H1 (cell line): ENCODE measurements at regions not wholly inside any gene's neighbourhood (a gene's known extent, or its start where the extent isn't known, plus 50 kb on each side); places are given as distances from the start of the nearest gene placed in this dataset.

ENCODE experiments used
- EGR1 ChIP-seq: IDR thresholded peaks from 2 replicates; pipeline ENCODE4 v1.6.1; 2011; ENCODE audit warnings: low read depth, low read length, borderline replicate concordance
- EP300 ChIP-seq, 2 experiments: IDR thresholded peaks; 1 replicate in 1 of 2; 2 replicates in 1 of 2; pipeline ENCODE4 v1.6.1; 2011 to 2012; ENCODE audit warnings: low read depth in 2 of 2, low read length in 2 of 2, mild to moderate bottlenecking in 2 of 2, borderline replicate concordance in 1 of 2, inconsistent platforms in 1 of 2, moderate library complexity in 1 of 2
- JUND ChIP-seq: IDR thresholded peaks from 2 replicates; pipeline ENCODE4 v1.6.1; 2011; ENCODE audit warnings: mild to moderate bottlenecking, improper control_type of control experiment, low read length
- POLR2AphosphoS5 ChIP-seq: IDR thresholded peaks from 2 replicates; pipeline ENCODE4 v1.6.1; 2011; ENCODE audit warnings: low read depth, low read length
- SIX5 ChIP-seq: IDR thresholded peaks from 2 replicates; pipeline ENCODE4 v1.6.1; 2011; ENCODE audit warnings: mild to moderate bottlenecking, low read depth, low read length
- TAF1 ChIP-seq: IDR thresholded peaks from 2 replicates; pipeline ENCODE4 v1.6.1; 2011; ENCODE audit warnings: mild to moderate bottlenecking, low read depth, low read length
- ZNF274 ChIP-seq: IDR thresholded peaks from 2 replicates; pipeline ENCODE4 v1.7.0; 2012; ENCODE audit warnings: low read length, borderline replicate concordance; ENCODE audit errors: extremely low read depth
- TF ChIP-seq, protein P1 (sequence below), 3 experiments: IDR thresholded peaks; 1 replicate in 2 of 3; 2 replicates in 1 of 3; pipeline versions ENCODE4 v1.5.1 to v1.6.1; 2011; ENCODE audit warnings: low read length in 3 of 3, mild to moderate bottlenecking in 3 of 3, inconsistent platforms in 2 of 3, low read depth in 1 of 3, moderate library complexity in 1 of 3; ENCODE audit not compliant: insufficient read depth in 1 of 3; ENCODE audit errors: control extremely low read depth in 1 of 3

DNA sequence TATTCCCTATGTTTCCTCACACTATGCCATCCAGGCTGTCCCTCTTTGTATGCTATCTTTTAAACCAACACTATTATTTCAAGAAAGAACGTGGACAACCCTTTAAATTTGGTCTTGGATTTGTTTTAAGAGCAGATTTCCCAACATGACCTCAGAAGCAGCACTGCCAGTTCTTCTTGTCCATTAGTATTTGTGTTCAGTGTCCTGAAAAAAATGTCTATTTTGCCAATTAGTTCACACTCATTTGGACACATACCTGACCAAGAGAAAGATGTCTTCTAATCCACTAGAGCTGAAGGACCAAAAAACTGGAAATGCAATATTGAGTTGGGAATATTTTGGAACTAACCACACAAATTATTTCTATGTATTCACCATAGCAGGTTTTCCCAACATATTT, 223.2 kb upstream of the CNKSR2 start:
- TF ChIP-seq POLR2AphosphoS5, result no peak
- no peak for TF ChIP-seq SIX5
- no peak for TF ChIP-seq ZNF274
- TF ChIP-seq, protein P1, sequence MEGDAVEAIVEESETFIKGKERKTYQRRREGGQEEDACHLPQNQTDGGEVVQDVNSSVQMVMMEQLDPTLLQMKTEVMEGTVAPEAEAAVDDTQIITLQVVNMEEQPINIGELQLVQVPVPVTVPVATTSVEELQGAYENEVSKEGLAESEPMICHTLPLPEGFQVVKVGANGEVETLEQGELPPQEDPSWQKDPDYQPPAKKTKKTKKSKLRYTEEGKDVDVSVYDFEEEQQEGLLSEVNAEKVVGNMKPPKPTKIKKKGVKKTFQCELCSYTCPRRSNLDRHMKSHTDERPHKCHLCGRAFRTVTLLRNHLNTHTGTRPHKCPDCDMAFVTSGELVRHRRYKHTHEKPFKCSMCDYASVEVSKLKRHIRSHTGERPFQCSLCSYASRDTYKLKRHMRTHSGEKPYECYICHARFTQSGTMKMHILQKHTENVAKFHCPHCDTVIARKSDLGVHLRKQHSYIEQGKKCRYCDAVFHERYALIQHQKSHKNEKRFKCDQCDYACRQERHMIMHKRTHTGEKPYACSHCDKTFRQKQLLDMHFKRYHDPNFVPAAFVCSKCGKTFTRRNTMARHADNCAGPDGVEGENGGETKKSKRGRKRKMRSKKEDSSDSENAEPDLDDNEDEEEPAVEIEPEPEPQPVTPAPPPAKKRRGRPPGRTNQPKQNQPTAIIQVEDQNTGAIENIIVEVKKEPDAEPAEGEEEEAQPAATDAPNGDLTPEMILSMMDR (IDR thresholded peaks at IDR 0.05; ENCODE audit: control extremely low read depth in 1 of 3, insufficient read depth in 1 of 3, low read depth in 1 of 3, low read length in 3 of 3), result no peak
- TF ChIP-seq EP300 (IDR thresholded peaks at IDR 0.05; ENCODE audit: borderline replicate concordance in 1 of 2, low read depth in 2 of 2, low read length in 2 of 2), result no peak
- no peak for TF ChIP-seq JUND
- no peak for TF ChIP-seq TAF1
- TF ChIP-seq EGR1, result no peak
